H1 (cell line): ENCODE measurements at regions not wholly inside any gene's neighbourhood (a gene's known extent, or its start where the extent isn't known, plus 50 kb on each side); places are given as distances from the start of the nearest gene placed in this dataset.

Experiments
- CTCF ChIA-PET: fragments of 300-600 bp; sonication (Branson Sonifier 250); formaldehyde crosslinking; loops from one replicate; lab custom pipeline; 2021; ENCODE audit not compliant: partially characterized antibody; lab: Charles Lee
- POLR2A ChIA-PET: fragments of 300-600 bp; sonication (Branson Sonifier 250); formaldehyde crosslinking; loops from one replicate; lab custom pipeline; 2021; ENCODE audit warnings: inconsistent platforms; ENCODE audit not compliant: partially characterized antibody; lab: Charles Lee
- DNase-seq, 2 experiments: peaks; one replicate each; pipeline versions ENCODE4 v3.0.0 to v3.0.0-alpha.2; 2010 to 2022; ENCODE audit warnings: low spot score in 2 of 2, low read depth in 1 of 2, mixed read lengths in 1 of 2
- FAIRE-seq: peaks from 2 replicates; lab custom pipeline; 2011; peaks lifted over from hg19 to GRCh38; lab: Jason Lieb, UNC
- H2AFZ ChIP-seq: 2 replicates; pipeline ENCODE4 v1.8.1; 2012; ENCODE audit warnings: low read length, inconsistent platforms
- H2AK5ac ChIP-seq: 2 replicates; pipeline ENCODE4 v1.6.1; 2013; ENCODE audit warnings: low read depth, low read length
- H2BK120ac ChIP-seq: replicated peaks from 2 replicates; pipeline ENCODE3; 2013; ENCODE audit warnings: low read depth, low read length, inconsistent platforms
- H2BK12ac ChIP-seq: 2 replicates; pipeline ENCODE4 v1.6.1; 2013; ENCODE audit warnings: low read depth, low read length
- H2BK15ac ChIP-seq: 2 replicates; pipeline ENCODE4 v1.6.1; 2013; ENCODE audit warnings: low read length
- H2BK20ac ChIP-seq: 2 replicates; pipeline ENCODE4 v1.6.1; 2013; ENCODE audit warnings: low read length
- H2BK5ac ChIP-seq: 2 replicates; pipeline ENCODE4 v1.6.1; 2013; ENCODE audit warnings: low read depth, low read length
- H3K14ac ChIP-seq: 2 replicates; pipeline ENCODE4 v1.6.1; 2013; ENCODE audit warnings: inconsistent platforms; ENCODE audit not compliant: insufficient read length
- H3K18ac ChIP-seq: 2 replicates; pipeline ENCODE4 v1.6.1; 2013; ENCODE audit warnings: low read length; ENCODE audit errors: extremely low read depth
- H3K23ac ChIP-seq: 2 replicates; pipeline ENCODE4 v1.6.1; 2013; ENCODE audit warnings: inconsistent platforms; ENCODE audit not compliant: insufficient read length
- H3K23me2 ChIP-seq: 2 replicates; pipeline ENCODE4 v1.6.1; 2013; ENCODE audit warnings: low read depth, low read length
- H3K27ac ChIP-seq: 2 replicates; pipeline ENCODE4 v1.6.1; 2011; ENCODE audit warnings: low read depth, low read length, inconsistent platforms
- H3K27me3 ChIP-seq, 4 experiments: replicated peaks in 1 of 4; 1 replicate in 1 of 4; 2 replicates in 3 of 4; pipeline versions ENCODE4 v1.6.1 to v1.8.1; 2011 to 2013; ENCODE audit warnings: low read length in 3 of 4, mild to moderate bottlenecking in 3 of 4, inconsistent platforms in 2 of 4, mixed read lengths in 2 of 4, moderate library complexity in 1 of 4; ENCODE audit not compliant: control insufficient read depth in 3 of 4, insufficient read depth in 3 of 4; ENCODE audit errors: extremely low read depth in 1 of 4
- H3K36me3 ChIP-seq, 4 experiments: 2 replicates each; pipeline versions ENCODE4 v1.6.1 to v1.8.1; 2011 to 2013; ENCODE audit warnings: mild to moderate bottlenecking in 4 of 4, low read length in 3 of 4, moderate library complexity in 2 of 4, control low read depth in 1 of 4, inconsistent platforms in 1 of 4; ENCODE audit not compliant: insufficient read depth in 4 of 4, control insufficient read depth in 2 of 4
- H3K4ac ChIP-seq: replicated peaks from 2 replicates; pipeline ENCODE3; 2013; ENCODE audit warnings: low read length, low read depth, mixed read lengths, inconsistent platforms; ENCODE audit not compliant: insufficient read length
- H3K4me1 ChIP-seq, 4 experiments: replicated peaks in 1 of 4; 1 replicate in 1 of 4; 2 replicates in 3 of 4; pipeline versions ENCODE4 v1.6.1 to v1.8.1; 2011 to 2013; ENCODE audit warnings: low read length in 3 of 4, inconsistent platforms in 2 of 4, mixed read lengths in 1 of 4; ENCODE audit not compliant: insufficient read depth in 4 of 4, control insufficient read depth in 3 of 4
- H3K4me2 ChIP-seq, 2 experiments: 2 replicates each; pipeline versions ENCODE4 v1.6.1 to v1.8.1; 2011 to 2013; ENCODE audit warnings: low read depth in 2 of 2, low read length in 2 of 2, control low read depth in 1 of 2, inconsistent platforms in 1 of 2, mild to moderate bottlenecking in 1 of 2; ENCODE audit not compliant: insufficient read depth in 1 of 2
- H3K4me3 ChIP-seq, 4 experiments: fragments of 200-600, 300-600 bp in 1 of 4; sonication (generic), shearing (Covaris generic), sonication (Bioruptor Twin) in 1 of 4; 2 replicates each; pipeline versions ENCODE4 v1.5.1 to v1.8.1; 2011 to 2016; ENCODE audit warnings: low read length in 4 of 4, low read depth in 3 of 4, control low read depth in 2 of 4, inconsistent platforms in 2 of 4, mild to moderate bottlenecking in 2 of 4, mixed read lengths in 1 of 4, moderate library complexity in 1 of 4; ENCODE audit not compliant: insufficient read depth in 2 of 4; ENCODE audit errors: extremely low read depth in 1 of 4
- H3K56ac ChIP-seq: replicated peaks from 2 replicates; pipeline ENCODE3; 2013; ENCODE audit warnings: low read depth, mild to moderate bottlenecking, mixed read lengths, low read length, inconsistent platforms; ENCODE audit not compliant: insufficient read length
- H3K79me1 ChIP-seq: 2 replicates; pipeline ENCODE4 v1.6.1; 2013; ENCODE audit warnings: low read depth, low read length, control low read depth
- H3K79me2 ChIP-seq, 2 experiments: 2 replicates each; pipeline versions ENCODE4 v1.6.1 to v1.8.1; 2012 to 2013; ENCODE audit warnings: low read length in 2 of 2, mild to moderate bottlenecking in 2 of 2, inconsistent platforms in 1 of 2; ENCODE audit not compliant: insufficient read depth in 2 of 2, control insufficient read depth in 1 of 2
- H3K9ac ChIP-seq, 4 experiments: replicated peaks in 1 of 4; 1 replicate in 1 of 4; 2 replicates in 3 of 4; pipeline versions ENCODE4 v1.6.1 to v1.8.1; 2011 to 2013; ENCODE audit warnings: low read depth in 3 of 4, low read length in 3 of 4, control low read depth in 2 of 4, mild to moderate bottlenecking in 2 of 4, moderate library complexity in 2 of 4, inconsistent platforms in 1 of 4; ENCODE audit errors: extremely low read depth in 1 of 4
- H3K9me3 ChIP-seq, 2 experiments: 2 replicates each; pipeline versions ENCODE4 v1.6.1 to v1.8.1; 2012 to 2013; ENCODE audit warnings: mild to moderate bottlenecking in 2 of 2, moderate library complexity in 2 of 2, control low read depth in 1 of 2, inconsistent platforms in 1 of 2, low read depth in 1 of 2, low read length in 1 of 2, mixed read lengths in 1 of 2; ENCODE audit not compliant: insufficient read depth in 2 of 2
- H4K20me1 ChIP-seq, 2 experiments: replicated peaks in 1 of 2; 2 replicates each; pipeline versions ENCODE3 to v1.8.1; 2011 to 2013; ENCODE audit warnings: inconsistent platforms in 2 of 2, low read length in 2 of 2, mild to moderate bottlenecking in 1 of 2; ENCODE audit not compliant: insufficient read depth in 2 of 2, control insufficient read depth in 1 of 2
- H4K5ac ChIP-seq: 2 replicates; pipeline ENCODE4 v1.6.1; 2013; ENCODE audit warnings: low read length, low read depth, mixed read lengths, inconsistent platforms; ENCODE audit not compliant: insufficient read length
- H4K8ac ChIP-seq: 2 replicates; pipeline ENCODE4 v1.8.0; 2013; ENCODE audit warnings: mild to moderate bottlenecking, moderate library complexity, low read length, inconsistent platforms; ENCODE audit not compliant: insufficient read depth; ENCODE audit errors: extremely low read depth
- H4K91ac ChIP-seq: replicated peaks from 2 replicates; pipeline ENCODE3; 2013; ENCODE audit warnings: low read length, mixed read lengths, inconsistent platforms; ENCODE audit not compliant: insufficient read length
- ATF3 ChIP-seq: IDR thresholded peaks from 2 replicates; pipeline ENCODE4 v1.6.1; 2011; ENCODE audit warnings: low read depth, mild to moderate bottlenecking, low read length; ENCODE audit not compliant: insufficient read depth
- CTBP2 ChIP-seq: IDR thresholded peaks from 2 replicates; pipeline ENCODE4 v1.7.0; 2011; ENCODE audit warnings: borderline replicate concordance, mild to moderate bottlenecking, moderate library complexity, mixed read lengths, low read length; ENCODE audit not compliant: insufficient read depth, insufficient read length
- GTF2F1 ChIP-seq: IDR thresholded peaks from 2 replicates; pipeline ENCODE4 v1.6.1; 2012; ENCODE audit warnings: low read depth, low read length, improper control_type of control experiment, borderline replicate concordance
- HDAC6 ChIP-seq: IDR thresholded peaks from one replicate; pipeline ENCODE4 v1.7.1; 2012; ENCODE audit warnings: low read depth, mild to moderate bottlenecking, inconsistent platforms, low read length, moderate library complexity
- JUND ChIP-seq: IDR thresholded peaks from 2 replicates; pipeline ENCODE4 v1.6.1; 2011; ENCODE audit warnings: mild to moderate bottlenecking, improper control_type of control experiment, low read length
- KDM5A ChIP-seq: fragments of 200-600 bp; IDR thresholded peaks from 2 replicates; pipeline ENCODE4 v1.7.1; 2012; ENCODE audit warnings: mild to moderate bottlenecking, low read length, inconsistent platforms, mixed read lengths
- NANOG ChIP-seq: IDR thresholded peaks from 2 replicates; pipeline ENCODE4 v1.6.1; 2011; ENCODE audit warnings: low read length, low read depth, mild to moderate bottlenecking, inconsistent platforms; ENCODE audit not compliant: insufficient read depth, poor library complexity, severe bottlenecking
- POLR2AphosphoS5 ChIP-seq: IDR thresholded peaks from 2 replicates; pipeline ENCODE4 v1.6.1; 2011; ENCODE audit warnings: low read depth, low read length
- RAD21 ChIP-seq, 2 experiments: IDR thresholded peaks in 1 of 2; conservative IDR thresholded peaks in 1 of 2; 2 replicates each; pipeline ENCODE4 v1.6.1; 2011; ENCODE audit warnings: low read depth in 2 of 2, low read length in 2 of 2, improper control_type of control experiment in 1 of 2, inconsistent platforms in 1 of 2, mild to moderate bottlenecking in 1 of 2, moderate library complexity in 1 of 2
- RBBP5 ChIP-seq: IDR thresholded peaks from 2 replicates; pipeline ENCODE4 v1.7.1; 2012; ENCODE audit warnings: low read depth, mild to moderate bottlenecking, inconsistent platforms, low read length, moderate library complexity, borderline replicate concordance
- SUZ12 ChIP-seq: fragments of 200-600 bp; sonication (generic); IDR thresholded peaks from 2 replicates; pipeline ENCODE4 v1.6.1; 2012; ENCODE audit warnings: mild to moderate bottlenecking, inconsistent platforms, low read length, moderate library complexity, mixed read lengths
- TBP ChIP-seq: IDR thresholded peaks from 2 replicates; pipeline ENCODE4 v1.6.1; 2011; ENCODE audit warnings: low read depth, low read length, improper control_type of control experiment
- YY1 ChIP-seq: IDR thresholded peaks from 2 replicates; pipeline ENCODE4 v1.6.1; 2011; ENCODE audit warnings: low read depth, mild to moderate bottlenecking, low read length
- WGBS, 2 experiments: shearing (Covaris generic) in 1 of 2; methylation state at CpG; one replicate each; pipeline versions ENCODE4 v1.1.6 to v1.1.7; 2013 to 2015; ENCODE audit warnings: low lambda C conversion rate in 2 of 2, mixed read lengths in 2 of 2, inconsistent platforms in 1 of 2, low coverage in 1 of 2, missing lambda C conversion rate in 1 of 2; ENCODE audit not compliant: insufficient replicate concordance in 2 of 2, insufficient coverage in 1 of 2, insufficient read length in 1 of 2; ENCODE audit errors: extremely low coverage in 1 of 2, missing lambda C conversion rate in 1 of 2; 5-methylcytosine and 5-hydroxymethylcytosine counted together

GRCh38 chr12:59393506-59393905 is 202.3 kb upstream of the SLC16A7 start:
- FAIRE-seq = no peak
- no peak overlapping the region for H4K91ac ChIP-seq
- DNase-seq = no peak
- H3K23me2 ChIP-seq = no peaks in the 10 kb centered on the region; the same call in 1 of the 2 replicates
- H4K5ac ChIP-seq = no peak overlapping the region
- no peaks in the 10 kb centered on the region for H3K79me2 ChIP-seq
- no peak overlapping the region for H3K27ac ChIP-seq
- CTCF ChIA-PET = interaction anchor here (1.7 kb wide), 1 partner anchor 12 kb away, joined by 6 read pairs; no protein-coding TSS in a partner anchor
- no peak overlapping the region for H3K9ac ChIP-seq
- TF ChIP-seq TBP (no peak), RAD21 (IDR thresholded peaks at IDR 0.05 in 1 of 2, conservative IDR thresholded peaks at IDR 0.05 in 1 of 2; ENCODE audit: low read depth in 2 of 2, low read length in 2 of 2) (no peak), RBBP5 (no peak), JUND (no peak), GTF2F1 (no peak), KDM5A (no peak), ATF3 (no peak), CTBP2 (no peak), POLR2AphosphoS5 (no peak), NANOG (no peak), YY1 (no peak), HDAC6 (no peak), SUZ12 (no peak)
- TF ChIP-seq, all 59 proteins: peak for 0
- POLR2A ChIA-PET = no interaction called here
- Histone ChIP-seq H3K56ac (no peak overlapping the region), H2BK15ac (no peak overlapping the region), H4K8ac (no peak overlapping the region), H2AK5ac (no peak overlapping the region), H3K14ac (no peak overlapping the region), H3K4me1 (peaks cover 0 to 9% (median 0%) of the 10 kb centered on the region in 4 experiments; a peak in 2 of 7 replicates), H2BK12ac (no peak overlapping the region), H3K4me3 (no peak overlapping the region), H3K9me3 (no peaks in the 10 kb centered on the region), H2BK120ac (no peak overlapping the region), H2BK5ac (no peak overlapping the region), H3K36me3 (no peaks in the 10 kb centered on the region; a peak in 1 of 8 replicates), H3K23ac (no peak overlapping the region), H3K18ac (no peak overlapping the region), H2BK20ac (no peak overlapping the region), H4K20me1 (no peaks in the 10 kb centered on the region), H2AFZ (no peak overlapping the region), H3K27me3 (no peaks in the 10 kb centered on the region), H3K4me2 (no peak overlapping the region), H3K79me1 (no peaks in the 10 kb centered on the region), H3K4ac (no peak overlapping the region)
- WGBS, 2 experiments = 93% methylated on average over 4 of the region's 4 CpGs; no CpG with 5 or more reads in 1 of the 2 experiments
